Amygdala (tissue), 56 donors: ENCODE measurements at regions not wholly inside any gene's neighbourhood (a gene's known extent, or its start where the extent isn't known, plus 50 kb on each side); places are given as distances from the start of the nearest gene placed in this dataset.

Experiments
- DNase-seq, 56 donors: peaks; one replicate each; lab custom pipeline; 2025; lab: John Stamatoyannopoulos, UW

DNA sequence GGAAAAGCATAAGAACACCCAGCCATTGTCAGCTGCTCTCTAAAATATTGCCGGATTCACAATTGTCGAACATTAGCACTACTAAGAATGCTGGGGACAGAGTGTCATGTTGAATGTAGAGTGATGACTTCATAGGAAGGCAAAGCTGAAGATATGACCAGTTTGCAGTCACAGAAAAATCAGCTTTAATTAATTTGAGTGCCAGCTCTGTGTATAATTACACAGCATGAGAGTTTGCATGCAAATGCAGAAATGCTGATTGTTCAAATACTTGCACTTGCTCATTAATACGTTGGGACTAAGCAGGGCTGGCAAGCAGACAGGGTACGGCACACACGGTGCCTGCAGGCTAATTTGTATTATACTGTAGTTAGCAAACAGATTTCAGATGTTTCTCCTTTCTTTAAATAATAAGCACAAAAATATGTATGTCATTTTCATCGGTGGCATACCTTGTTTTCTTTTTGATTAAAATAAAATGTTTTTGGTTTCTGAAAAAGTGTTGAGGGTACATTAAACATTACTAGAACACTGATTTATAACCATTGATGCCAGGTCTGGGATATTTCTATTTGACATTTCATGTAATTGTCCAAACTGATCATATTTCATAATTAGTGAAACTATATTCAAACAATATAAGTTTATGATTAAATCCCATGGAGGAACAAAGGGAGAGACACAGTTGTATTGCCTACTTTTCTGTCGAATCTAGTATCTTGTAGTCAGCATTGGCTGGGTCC, 99.8 kb upstream of the ADGRL2 start:
- DNase-seq: peak in 3 of 56 donors; percentile 2 to 16 (median 3)

DNA sequence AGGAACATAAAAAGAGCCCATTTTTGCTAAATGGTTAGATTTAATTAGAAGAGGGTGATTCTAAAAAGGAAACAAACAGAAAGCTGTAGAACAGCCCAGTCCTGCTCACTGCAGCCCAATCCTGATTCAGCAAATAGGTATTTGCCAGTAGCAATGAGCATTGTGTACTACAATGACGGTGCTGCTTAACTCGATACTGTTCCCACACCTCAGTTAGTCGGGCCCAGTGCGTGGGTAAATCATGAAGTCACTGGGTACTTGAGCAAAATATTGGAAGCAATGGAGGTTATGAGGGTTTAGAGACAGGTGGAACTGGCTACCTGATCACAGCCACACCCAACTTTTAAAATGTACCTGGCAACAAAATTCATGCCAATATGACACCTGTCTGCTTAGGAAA, 101.5 kb upstream of the ADGRL2 start:
- DNase-seq: no peak

DNA sequence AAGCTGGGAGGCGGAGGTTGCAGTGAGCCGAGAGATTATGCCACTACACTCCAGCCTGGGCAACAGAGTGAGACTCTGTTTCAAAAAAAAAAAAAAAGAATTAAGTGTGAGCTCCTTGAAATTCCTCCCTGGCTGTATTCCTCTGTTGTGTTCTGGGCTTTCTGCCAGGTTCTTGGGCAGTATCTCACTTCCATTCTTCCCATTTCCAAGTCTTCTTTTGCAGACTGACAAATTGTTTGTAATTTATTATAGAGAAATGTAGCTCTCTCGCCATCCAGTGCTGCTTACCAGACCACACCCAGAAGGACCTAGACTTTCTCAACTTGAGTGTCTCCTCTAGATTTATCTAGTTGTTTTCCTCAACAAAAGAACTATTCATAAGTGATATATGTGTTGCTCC, 105.0 kb upstream of the ADGRL2 start:
- DNase-seq: peak in 2 of 56 donors; percentile 4 to 15

DNA sequence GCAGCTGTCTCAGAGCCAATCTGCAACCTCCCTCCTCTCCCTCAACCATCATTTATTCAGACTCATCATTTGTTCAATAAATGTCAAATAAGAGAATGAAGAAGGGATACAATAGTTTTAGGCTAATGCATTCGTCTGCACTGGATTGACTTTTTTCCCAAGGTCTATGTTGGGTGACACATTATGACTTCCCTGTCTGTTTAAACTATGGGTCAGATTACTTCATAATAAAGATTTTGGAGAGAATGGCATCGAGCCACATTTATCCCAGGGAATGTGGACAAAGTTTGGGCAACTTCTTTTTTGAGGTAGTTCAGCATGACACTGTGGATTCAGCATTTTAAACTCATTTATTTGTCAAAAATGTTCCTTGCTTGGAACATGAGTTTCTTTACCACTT, 107.4 kb upstream of the ADGRL2 start:
- DNase-seq: no peak

DNA sequence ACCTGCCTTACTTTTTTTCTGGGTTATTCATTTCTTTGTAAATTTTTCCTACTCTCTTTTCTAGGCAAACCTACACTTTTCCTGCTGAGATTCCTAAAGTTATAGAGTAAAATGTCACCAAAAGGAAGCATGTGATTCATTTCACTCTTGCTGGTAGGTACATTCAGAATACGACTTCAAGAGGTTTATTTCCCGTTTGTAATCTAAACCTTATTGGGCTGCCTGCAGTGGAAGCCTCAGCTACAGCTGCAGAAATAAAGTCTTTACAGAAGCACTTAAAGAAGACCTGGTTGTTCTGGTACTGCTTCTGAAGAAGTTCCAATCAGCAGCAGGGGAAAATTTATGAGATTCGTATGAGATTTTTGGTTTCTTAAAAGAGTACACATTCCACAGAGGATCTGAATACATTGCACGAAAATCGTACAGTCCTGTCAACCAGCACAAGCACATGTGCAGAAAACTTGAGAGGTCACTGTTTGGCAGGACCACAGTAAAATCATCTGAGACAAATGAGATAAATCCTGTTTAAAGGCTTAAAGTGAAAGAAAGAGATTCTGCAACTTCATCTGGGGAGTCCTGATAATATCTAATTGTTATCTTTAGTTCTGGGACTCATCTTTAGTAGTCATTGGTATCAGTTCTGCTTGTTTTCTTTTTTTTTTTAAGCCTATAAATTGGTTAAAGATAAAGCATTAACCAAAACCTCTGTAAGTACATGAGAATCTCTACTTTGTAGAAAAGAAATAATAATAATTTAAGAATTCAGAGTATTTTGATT, 109.9 kb upstream of the ADGRL2 start:
- no peak for DNase-seq

DNA sequence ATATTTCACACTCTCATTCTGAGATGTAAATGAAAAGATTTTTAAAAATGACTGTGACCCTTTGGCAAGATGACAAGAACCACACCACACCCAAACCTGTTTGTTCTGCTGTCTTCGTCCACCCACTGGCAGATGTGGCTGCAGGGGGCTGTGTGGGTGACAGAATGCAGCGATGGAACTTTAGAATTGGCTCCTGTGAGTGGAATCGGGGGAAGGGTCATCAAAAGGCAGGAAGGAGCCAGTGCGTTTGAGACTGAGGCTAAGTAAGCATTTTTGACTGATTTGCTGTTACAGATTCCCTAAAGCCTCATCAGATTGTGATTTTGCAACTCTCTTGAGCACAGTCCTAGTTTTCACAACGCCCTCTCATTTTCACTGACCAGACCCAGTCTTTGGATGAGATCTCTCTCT, 111.2 kb upstream of the ADGRL2 start:
- no peak for DNase-seq

DNA sequence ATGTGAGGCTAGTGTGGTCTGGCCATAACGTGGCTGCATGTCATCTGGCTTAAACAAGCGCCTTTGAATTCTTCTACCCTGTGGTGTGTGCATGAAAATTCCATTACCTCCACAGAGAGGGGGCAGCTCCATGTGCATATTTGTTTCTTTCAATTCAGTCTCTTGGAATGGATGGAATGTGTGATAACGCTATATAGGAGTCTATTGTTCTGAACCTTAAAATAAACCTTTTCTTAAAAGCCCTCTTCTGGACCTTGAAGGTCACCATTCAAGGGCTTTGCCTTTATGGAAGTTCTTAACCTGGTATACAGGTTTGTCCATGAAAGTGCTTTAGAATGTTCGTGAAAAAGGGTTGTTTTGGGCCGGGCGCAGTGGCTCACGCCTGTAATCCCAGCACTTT, 118.2 kb upstream of the ADGRL2 start:
- no peak for DNase-seq

DNA sequence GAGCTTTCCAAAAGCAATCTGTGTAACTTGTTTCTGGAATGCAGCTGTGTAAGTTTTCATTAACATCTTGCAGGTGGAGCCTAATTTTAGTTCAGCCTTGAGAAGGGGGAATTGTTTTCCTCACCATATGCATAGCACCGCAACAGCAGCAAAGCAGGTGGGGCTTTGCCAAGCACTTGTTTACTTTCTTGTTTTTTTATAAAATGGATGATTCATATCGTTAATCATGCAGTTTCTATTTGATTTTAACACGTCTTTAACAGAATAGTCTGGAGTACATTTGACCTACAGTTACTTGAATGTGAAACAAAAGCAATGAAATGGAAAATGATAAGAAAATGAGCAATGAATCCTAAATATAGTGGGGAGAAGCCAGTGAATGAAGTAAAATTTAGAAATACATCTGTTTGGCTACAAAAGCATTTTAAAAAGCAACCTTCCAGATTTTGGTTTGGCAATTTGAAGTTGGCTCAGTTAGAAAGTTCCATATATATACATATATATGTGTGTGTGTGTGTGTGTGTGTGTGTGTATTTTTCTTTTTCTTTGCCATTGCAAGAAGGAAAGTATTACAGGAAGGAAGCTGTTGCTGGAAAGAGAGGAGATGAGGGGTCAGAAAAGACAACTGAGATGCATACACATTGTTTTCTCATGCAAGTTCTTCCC, 119.0 kb upstream of the ADGRL2 start:
- peak in 1 of 56 donors; percentile 3 for DNase-seq

DNA sequence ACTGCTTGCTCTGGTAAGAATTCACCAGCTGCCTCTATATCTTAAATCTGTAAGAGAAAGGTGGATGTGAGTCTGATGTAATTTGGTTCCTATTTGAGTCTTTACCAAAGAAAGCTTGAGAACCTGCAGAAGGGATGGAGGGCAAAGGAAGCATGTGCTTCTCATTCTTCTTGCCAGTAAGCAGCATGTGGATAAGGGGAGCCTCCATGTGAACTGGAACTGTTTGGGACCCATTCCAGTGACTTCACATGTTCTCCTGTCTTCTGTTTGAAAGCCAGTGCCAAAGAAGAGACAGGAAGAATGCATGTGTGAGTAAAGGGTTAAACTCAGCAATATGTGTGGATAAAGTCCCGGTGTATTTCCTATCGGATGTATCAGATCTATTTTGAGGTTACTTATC, 119.6 kb upstream of the ADGRL2 start:
- DNase-seq: no peak

DNA sequence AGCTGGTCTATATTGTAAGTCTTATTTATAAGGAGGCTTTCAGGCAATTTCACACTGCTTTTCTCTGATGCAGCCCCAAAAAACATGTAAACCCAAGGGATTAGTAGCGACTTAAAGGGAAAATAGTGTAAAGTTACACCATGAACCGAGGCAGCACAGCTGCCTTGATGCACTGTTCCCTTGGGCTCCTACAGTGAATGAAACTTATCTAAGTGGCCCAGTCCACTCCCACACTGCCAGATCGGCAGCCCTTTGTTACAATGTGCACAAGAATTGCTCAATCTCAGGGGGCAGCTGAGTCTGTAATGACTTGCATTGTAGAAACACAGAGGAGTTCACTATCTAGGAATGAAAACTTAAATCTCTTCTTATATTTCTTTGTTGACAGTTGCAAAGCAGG, 120.8 kb upstream of the ADGRL2 start:
- no peak for DNase-seq

DNA sequence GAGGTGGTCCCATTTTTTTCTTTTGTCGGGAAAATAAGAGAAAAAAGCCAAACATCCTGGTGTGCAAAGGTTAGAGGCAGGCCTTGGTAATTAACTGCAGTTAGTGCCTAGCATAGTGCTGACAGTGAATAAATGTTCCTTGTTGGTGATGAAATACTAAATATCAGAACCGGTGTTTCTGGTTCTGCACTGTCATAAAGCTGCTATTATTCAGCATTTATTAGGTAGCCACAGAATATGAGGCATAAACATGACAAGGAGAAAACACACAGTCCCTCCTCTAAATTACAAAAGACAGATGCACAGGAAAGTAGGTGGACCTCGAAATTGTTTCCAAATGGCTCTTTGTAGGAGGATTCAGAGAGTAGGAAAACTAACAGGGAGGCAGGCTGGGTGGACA, 122.0 kb upstream of the ADGRL2 start:
- no peak for DNase-seq

DNA sequence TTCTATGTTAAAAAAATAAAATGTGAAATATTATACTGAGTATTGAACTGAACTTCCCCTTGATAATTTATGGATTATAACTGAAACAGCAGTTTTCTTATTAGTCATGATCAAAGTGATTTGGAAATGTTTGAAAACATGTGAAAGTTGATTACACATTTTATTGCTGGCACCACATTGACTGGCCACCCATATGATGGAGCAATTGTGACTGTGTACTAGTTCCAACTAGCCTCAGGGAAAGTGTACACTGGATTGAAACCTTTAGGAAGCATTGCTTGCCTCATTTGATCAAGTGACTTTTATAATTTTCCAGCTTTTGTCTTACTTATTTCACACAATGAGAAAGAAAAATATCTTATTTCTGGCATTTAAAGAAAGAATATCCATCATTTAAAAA, 128.0 kb upstream of the ADGRL2 start:
- DNase-seq: no peak

DNA sequence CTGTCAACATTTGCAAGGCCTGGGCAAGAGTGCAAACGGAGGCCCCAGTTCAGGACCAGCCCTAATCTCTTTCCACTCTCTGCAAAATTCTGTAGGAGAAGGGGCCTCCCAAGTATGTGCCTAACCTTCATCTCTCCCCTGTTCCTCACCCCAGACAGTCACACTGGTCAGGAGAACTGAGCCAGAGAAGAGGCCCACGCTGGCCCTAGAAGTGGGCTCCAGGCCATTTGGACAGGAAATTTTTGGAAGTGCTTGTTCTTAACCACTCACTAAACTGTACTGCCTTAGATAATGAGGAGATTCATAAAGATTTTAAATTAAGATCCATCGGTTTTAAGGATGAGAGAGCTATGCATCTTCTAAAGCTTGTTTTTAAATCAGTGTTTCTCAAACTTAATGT, 129.7 kb upstream of the ADGRL2 start:
- DNase-seq: no peak

DNA sequence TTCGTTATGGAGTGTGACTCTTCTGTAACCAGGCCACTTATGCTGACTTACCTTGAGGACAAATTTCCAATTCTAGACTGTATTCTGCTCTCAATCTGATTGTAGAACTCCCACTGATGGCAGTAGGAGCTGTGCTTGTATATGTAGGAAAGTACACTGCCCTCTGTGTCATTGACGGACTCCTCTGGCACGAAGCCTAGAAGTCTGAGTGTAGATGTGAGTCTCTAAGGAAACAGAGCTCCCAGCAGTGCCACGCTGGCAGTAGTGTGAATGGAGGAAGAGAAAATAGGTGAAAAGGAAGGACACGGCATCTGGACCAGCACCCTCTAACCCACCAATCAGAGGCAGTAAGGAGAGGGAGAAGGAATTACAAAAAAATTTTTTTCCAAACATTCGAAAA, 130.4 kb upstream of the ADGRL2 start:
- DNase-seq: peak in 35 of 56 donors; percentile 2 to 66 (median 19)

DNA sequence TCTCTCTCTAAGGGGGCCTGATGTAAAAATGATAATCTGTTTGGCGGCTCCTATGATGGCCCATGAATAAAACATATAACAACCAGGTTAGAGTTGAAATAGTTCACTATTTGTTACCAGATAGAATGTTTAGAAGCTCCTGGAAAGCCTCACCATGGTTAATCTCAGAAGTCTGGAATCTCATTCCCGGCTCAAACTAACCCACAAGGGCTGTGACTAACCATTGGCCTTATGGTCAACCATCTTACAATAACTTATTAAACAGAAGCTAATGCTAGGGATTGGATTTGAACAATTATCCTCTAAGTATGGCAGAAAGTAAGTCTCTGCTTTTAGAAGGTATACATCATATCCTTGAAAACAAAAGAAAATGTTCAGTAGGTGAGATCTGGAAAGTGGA, 134.1 kb upstream of the ADGRL2 start:
- DNase-seq: no peak

DNA sequence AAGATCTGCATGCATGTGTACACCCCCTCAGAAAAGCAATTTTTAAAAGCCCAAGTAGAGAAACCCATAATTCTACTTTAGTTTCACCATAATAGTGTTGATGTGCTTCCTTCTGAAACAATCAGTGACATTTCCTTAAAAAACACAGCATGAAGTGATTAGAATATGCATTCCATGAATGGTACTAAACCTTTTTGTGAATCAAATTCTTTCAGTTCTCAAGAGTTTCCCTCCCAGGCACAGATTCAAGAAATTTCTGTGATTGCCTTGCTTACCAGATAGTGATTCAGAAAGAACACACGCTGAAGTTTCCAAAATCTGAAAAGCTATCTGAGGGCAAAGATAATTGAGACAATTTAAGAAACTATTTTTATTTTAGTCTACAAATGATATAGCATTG, 136.4 kb upstream of the ADGRL2 start:
- DNase-seq: no peak

DNA sequence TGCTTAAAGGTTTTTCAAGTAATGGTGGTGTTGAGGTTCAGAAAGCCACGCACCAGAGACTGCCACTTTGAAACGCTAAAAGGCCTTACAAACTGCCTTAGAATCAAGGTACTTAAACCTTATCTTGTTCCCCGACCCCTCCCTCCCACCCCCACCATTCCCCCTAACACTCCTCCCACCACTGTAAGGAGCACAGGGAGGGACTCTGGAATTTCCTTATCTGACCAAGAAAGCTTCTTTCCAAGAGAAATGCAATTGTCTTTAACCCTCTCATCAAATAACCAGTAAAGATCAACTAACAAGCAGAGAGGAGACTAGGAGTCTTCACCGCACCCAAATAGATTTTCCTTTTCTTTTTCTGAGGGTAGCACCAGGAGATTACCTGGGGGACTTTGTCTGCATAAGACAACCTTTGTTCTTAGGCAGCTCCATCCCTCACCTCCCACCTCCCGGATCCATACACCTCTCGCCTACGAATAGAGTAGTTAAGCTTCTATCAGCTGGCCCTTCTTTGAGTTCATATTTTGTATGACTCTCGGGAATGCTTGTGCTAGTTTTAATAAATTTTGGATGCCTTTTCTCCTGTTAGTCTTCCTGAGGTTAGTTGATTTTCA, 137.7 kb upstream of the ADGRL2 start:
- no peak for DNase-seq

DNA sequence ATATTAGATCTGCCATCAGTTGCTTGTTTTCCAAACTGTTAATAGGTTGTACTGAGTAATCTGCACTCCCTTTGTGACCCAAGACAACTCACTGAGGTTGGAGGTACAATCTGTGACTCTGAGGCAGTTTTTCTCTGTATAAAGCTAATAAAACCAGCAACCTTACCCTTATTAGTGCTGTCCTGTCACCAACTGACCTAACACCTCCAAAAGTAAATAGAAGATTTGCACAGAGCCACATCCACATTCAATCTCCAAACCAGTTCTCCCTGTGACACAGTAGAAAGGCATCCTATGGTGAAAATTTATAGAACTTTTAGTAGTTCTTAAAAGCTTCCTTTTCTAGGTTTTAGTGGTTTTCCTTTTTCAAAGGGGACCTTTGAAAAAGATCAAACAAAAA, 140.4 kb upstream of the ADGRL2 start:
- DNase-seq: no peak

DNA sequence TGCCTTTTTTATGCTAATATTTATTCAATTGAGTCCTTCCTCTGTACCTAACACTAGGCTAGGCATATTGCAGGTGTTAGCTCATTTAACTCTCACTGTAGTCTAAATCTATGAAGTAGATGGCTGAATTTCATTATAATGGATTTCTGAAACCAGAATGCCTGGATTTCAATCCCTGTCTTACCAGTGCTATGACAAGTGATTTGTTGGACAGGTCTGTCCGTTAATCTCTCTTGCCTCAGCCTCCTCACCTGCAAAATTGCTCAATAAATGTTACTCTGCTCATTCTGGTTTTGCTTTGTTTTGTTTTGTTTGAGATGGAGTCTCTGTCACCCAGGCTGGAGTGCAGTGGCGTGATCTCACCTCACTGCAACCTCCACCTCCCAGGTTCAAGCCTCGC, 146.1 kb upstream of the ADGRL2 start:
- no peak for DNase-seq

DNA sequence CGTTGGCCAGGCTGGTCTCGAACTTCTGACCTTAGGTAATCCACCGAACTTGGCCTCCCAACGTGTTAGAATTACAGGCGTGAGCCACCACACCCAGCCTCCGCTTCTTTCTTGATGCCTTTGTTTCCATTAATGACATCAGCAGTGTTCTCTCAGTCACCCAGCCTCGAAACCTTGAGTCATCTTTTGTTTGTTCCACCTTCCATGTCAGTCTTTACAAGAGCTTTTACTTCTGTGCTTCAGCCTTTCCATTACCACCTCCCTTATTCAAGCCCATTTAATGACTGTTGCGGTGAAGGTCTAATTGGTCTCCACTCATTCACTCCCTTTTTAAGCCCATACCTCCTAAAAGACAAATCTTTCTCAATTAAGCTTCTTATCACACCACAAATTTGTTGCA, 146.6 kb upstream of the ADGRL2 start:
- DNase-seq: no peak

DNA sequence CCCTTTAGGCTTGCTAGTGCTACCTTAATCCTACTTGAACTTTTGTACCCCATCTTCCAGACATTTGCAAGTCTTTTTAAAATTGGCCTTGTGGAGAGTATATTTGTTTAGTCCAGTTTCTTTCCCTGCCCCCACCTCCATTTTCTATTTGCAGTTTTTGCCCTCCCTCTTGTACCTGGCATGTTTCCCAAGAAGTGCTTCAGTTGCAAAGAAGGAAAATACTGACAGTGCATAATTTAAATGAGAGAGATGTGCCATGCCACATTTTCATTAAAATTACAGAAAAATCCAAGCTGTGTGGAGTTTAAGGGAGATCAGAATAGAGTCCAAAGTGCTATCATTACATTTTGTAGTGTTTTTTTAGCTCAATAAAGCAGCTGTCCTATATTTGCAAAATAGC, 150.0 kb upstream of the ADGRL2 start:
- peak in 1 of 56 donors; percentile 5 for DNase-seq
